Naive thymus-derived CD4-positive, alpha-beta T cell (primary cell): ENCODE measurements at regions not wholly inside any gene's neighbourhood (a gene's known extent, or its start where the extent isn't known, plus 50 kb on each side); places are given as distances from the start of the nearest gene placed in this dataset.
A peak's percentile ranks its signal among the peaks of the same experiment; 100 is the strongest.

Source experiments
- ATAC-seq: fragments of 150-1000 bp; cut with Tn5 transposase; 2 replicates; pipeline ENCODE4 v1.10.0; 2021; ENCODE audit warnings: mild to moderate bottlenecking, moderate library complexity
- CTCF ChIA-PET: fragments of 350-600 bp; sonication (Branson Sonifier 250); formaldehyde crosslinking; loops from one replicate; lab custom pipeline; 2021; ENCODE audit warnings: antibody characterized with exemption; lab: Charles Lee
- POLR2A ChIA-PET: fragments of 350-600 bp; sonication (Branson Sonifier 250); formaldehyde crosslinking; loops from one replicate; lab custom pipeline; 2021; ENCODE audit warnings: antibody characterized with exemption, inconsistent platforms; lab: Charles Lee
- DNase-seq, 9 donors: peaks; one replicate each; pipeline versions ENCODE4 v3.0.0 to v3.0.0-alpha.2; 2020 to 2022; ENCODE audit warnings: mixed read lengths in 1 of 9
- H3K27ac ChIP-seq: one replicate; pipeline ENCODE4 v1.7.0; 2013; ENCODE audit warnings: mild to moderate bottlenecking, low read depth, low read length, moderate library complexity
- H3K27me3 ChIP-seq, 2 donors: one replicate each; pipeline ENCODE4 v1.7.0; 2013; ENCODE audit warnings: low read length in 2 of 2, mild to moderate bottlenecking in 2 of 2, moderate library complexity in 2 of 2; ENCODE audit not compliant: control insufficient read depth in 2 of 2, insufficient read depth in 2 of 2
- H3K36me3 ChIP-seq, 3 experiments: 1 replicate in 2 of 3; 2 replicates in 1 of 3; pipeline ENCODE4 v1.7.0; 2013; ENCODE audit warnings: low read length in 3 of 3, mild to moderate bottlenecking in 3 of 3, moderate library complexity in 1 of 3; ENCODE audit not compliant: insufficient read depth in 3 of 3, control insufficient read depth in 2 of 3
- H3K4me1 ChIP-seq, 2 donors: one replicate each; pipeline ENCODE4 v1.7.0; 2013; ENCODE audit warnings: low read length in 2 of 2, mild to moderate bottlenecking in 2 of 2, moderate library complexity in 1 of 2; ENCODE audit not compliant: control insufficient read depth in 2 of 2, insufficient read depth in 2 of 2
- H3K4me3 ChIP-seq: 2 replicates; pipeline ENCODE4 v1.7.0; 2013; ENCODE audit warnings: mild to moderate bottlenecking, low read length
- H3K9me3 ChIP-seq, 3 experiments: 1 replicate in 2 of 3; 2 replicates in 1 of 3; pipeline ENCODE4 v1.7.0; 2013; ENCODE audit warnings: low read length in 3 of 3; ENCODE audit not compliant: control insufficient read depth in 2 of 3
- H3K27ac Mint-ChIP-seq, 9 donors: one replicate each; pipeline ENCODE4 v1.8.0; 2020 to 2022; ENCODE audit warnings: mixed read lengths in 9 of 9, mild to moderate bottlenecking in 8 of 9, moderate library complexity in 5 of 9, inconsistent platforms in 2 of 9
- H3K27me3 Mint-ChIP-seq, 5 donors: one replicate each; pipeline ENCODE4 v1.8.0; 2021 to 2022; ENCODE audit warnings: mixed read lengths in 5 of 5, mild to moderate bottlenecking in 1 of 5
- H3K36me3 Mint-ChIP-seq, 5 donors: one replicate each; pipeline ENCODE4 v1.8.0; 2020 to 2022; ENCODE audit warnings: mixed read lengths in 5 of 5, mild to moderate bottlenecking in 3 of 5, inconsistent platforms in 1 of 5
- H3K4me1 Mint-ChIP-seq, 7 donors: one replicate each; pipeline ENCODE4 v1.8.0; 2020 to 2022; ENCODE audit warnings: mixed read lengths in 7 of 7, mild to moderate bottlenecking in 3 of 7, inconsistent platforms in 1 of 7
- H3K4me3 Mint-ChIP-seq, 10 donors: one replicate each; pipeline ENCODE4 v1.8.0; 2020 to 2022; ENCODE audit warnings: mild to moderate bottlenecking in 10 of 10, mixed read lengths in 10 of 10, moderate library complexity in 6 of 10, inconsistent platforms in 2 of 10
- H3K9me3 Mint-ChIP-seq, 11 donors: one replicate each; pipeline ENCODE4 v1.8.0; 2020 to 2022; ENCODE audit warnings: mixed read lengths in 11 of 11, mild to moderate bottlenecking in 4 of 11, inconsistent platforms in 1 of 11, moderate library complexity in 1 of 11
- intact Hi-C, 2 donors: fragments of 100-400 bp; cut with micrococcal nuclease; formaldehyde crosslinking; loops; one replicate each; pipeline ENCODE4 v1.15.1; 2023

- Histone ChIP-seq H3K27me3 (no peaks in the 10 kb centered on the region), H3K36me3 (no peaks in the 10 kb centered on the region), H3K27ac (no peak overlapping the region), H3K4me1 (no peaks in the 10 kb centered on the region), H3K4me3 (no peak overlapping the region), H3K9me3 (peaks cover 0 to 8% (median 6%) of the 10 kb centered on the region in 3 experiments)
- intact Hi-C loops: no loop called here
- Mint-ChIP-seq H3K36me3 (peaks cover 2 to 13% (median 4%) of the 10 kb centered on the region in 5 donors), H3K4me3 (no peak overlapping the region), H3K27me3 (no peaks in the 10 kb centered on the region), H3K27ac (no peak overlapping the region), H3K9me3 (peaks cover 0 to 31% (median 12%) of the 10 kb centered on the region in 11 donors), H3K4me1 (peaks cover 0 to 17% (median 9%) of the 10 kb centered on the region in 7 donors)
- CTCF ChIA-PET: no interaction called here
- POLR2A ChIA-PET: no interaction called here
- ATAC-seq (no peak), DNase-seq (no peak)
Measured at GRCh38 chr14:38101679-38102078, 106.0 kb upstream of the SSTR1 start.

DNA sequence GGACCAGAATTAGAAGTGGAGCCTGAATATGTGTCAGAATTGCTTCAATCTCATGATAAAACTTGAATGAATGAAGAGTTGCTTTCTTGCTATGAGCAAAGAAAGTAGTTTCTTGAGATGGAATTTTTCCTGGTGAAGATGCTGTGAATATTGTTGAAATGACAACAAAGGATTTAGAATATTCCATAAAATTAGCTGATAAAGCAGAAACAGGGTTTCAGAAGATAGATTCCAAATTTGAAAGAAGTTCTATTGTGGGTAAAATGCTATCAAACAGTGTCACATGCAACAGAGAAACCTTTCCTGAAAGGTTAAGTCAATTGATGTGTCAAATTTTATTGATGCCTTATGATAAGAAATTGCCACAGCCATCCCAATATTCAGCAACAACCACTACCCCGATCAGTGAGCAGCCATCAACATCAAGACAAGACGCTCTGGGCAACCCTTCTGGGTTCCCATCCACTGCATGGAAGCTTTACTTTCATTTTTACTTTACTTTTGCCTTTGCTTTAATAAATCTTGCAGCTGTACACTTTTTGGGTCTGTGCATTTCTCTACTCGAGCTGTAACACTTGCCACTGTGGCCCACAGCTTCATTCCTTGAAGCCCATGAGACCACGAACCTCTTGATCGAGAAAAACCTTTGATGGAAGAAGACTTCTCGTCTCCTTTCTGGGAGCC is 104.0 kb upstream of the SSTR1 start:
- Mint-ChIP-seq H3K27me3 (no peaks in the 10 kb centered on the region), H3K27ac (peak overlapping the region in 4 of 9 donors; percentile 8 to 69 (median 62)), H3K4me1 (peaks cover 0 to 21% (median 12%) of the 10 kb centered on the region in 7 donors), H3K9me3 (peaks cover 0 to 20% (median 12%) of the 10 kb centered on the region in 11 donors), H3K4me3 (peak overlapping the region in 7 of 10 donors; percentile 27 to 73 (median 66)), H3K36me3 (peaks cover 3 to 13% (median 7%) of the 10 kb centered on the region in 5 donors)
- H3K4me3 ChIP-seq: no peak overlapping the region
- intact Hi-C loops: no loop called here
- POLR2A ChIA-PET: interaction anchor here (0.6 to 0.8 kb wide), 3 partner anchors 9 to 30 kb away, joined by 3 to 4 read pairs (median 3); no protein-coding TSS in a partner anchor
- peaks cover 0 to 8% (median 6%) of the 10 kb centered on the region in 3 experiments for H3K9me3 ChIP-seq
- ATAC-seq (no peak), DNase-seq (peak in 1 of 9 donors; percentile 20)
- H3K4me1 ChIP-seq: no peaks in the 10 kb centered on the region
- H3K36me3 ChIP-seq: no peaks in the 10 kb centered on the region
- H3K27ac ChIP-seq: no peak overlapping the region
- CTCF ChIA-PET: interaction anchor here (0.6 kb wide), 1 partner anchor 99 kb away, joined by 4 read pairs; no protein-coding TSS in a partner anchor
- H3K27me3 ChIP-seq: no peaks in the 10 kb centered on the region

- H3K36me3 ChIP-seq: no peaks in the 10 kb centered on the region
- peaks cover 0 to 8% (median 6%) of the 10 kb centered on the region in 3 experiments for H3K9me3 ChIP-seq
- H3K27ac ChIP-seq: no peak overlapping the region
- Mint-ChIP-seq H3K9me3 (peaks cover 2 to 19% (median 9%) of the 10 kb centered on the region in 11 donors), H3K27ac (no peak overlapping the region), H3K4me3 (peak overlapping the region in 1 of 10 donors; percentile 16), H3K27me3 (no peaks in the 10 kb centered on the region), H3K4me1 (peaks cover 0 to 21% (median 12%) of the 10 kb centered on the region in 7 donors), H3K36me3 (peaks cover 0 to 16% (median 7%) of the 10 kb centered on the region in 5 donors)
- no peak overlapping the region for H3K4me3 ChIP-seq
- H3K4me1 ChIP-seq: no peaks in the 10 kb centered on the region
- CTCF ChIA-PET: no interaction called here
- ATAC-seq (no peak), DNase-seq (no peak)
- intact Hi-C loops: loop anchor here (5.0 kb wide), 2 partner anchors 33 to 37 kb away; no protein-coding TSS in a partner anchor
- POLR2A ChIA-PET: interaction anchor here (1.1 kb wide), 1 partner anchor 14 kb away, joined by 4 read pairs; no protein-coding TSS in a partner anchor
- no peaks in the 10 kb centered on the region for H3K27me3 ChIP-seq
Measured at GRCh38 chr14:38105106-38105702, 102.5 kb upstream of the SSTR1 start.

- Mint-ChIP-seq H3K36me3 (peaks cover 0 to 15% (median 1%) of the 10 kb centered on the region in 5 donors), H3K27ac (peak overlapping the region in 1 of 9 donors; percentile 22), H3K4me3 (no peak overlapping the region), H3K27me3 (no peaks in the 10 kb centered on the region), H3K9me3 (peaks cover 1 to 14% (median 5%) of the 10 kb centered on the region in 11 donors), H3K4me1 (peaks cover 0 to 21% (median 12%) of the 10 kb centered on the region in 7 donors)
- CTCF ChIA-PET: no interaction called here
- Histone ChIP-seq H3K27ac (no peak overlapping the region), H3K4me1 (no peaks in the 10 kb centered on the region), H3K27me3 (no peaks in the 10 kb centered on the region), H3K9me3 (no peaks in the 10 kb centered on the region), H3K4me3 (no peak overlapping the region), H3K36me3 (no peaks in the 10 kb centered on the region)
- DNase-seq: no peak
- intact Hi-C loops: loop anchor here (5.0 kb wide), 2 partner anchors 35 kb away; no protein-coding TSS in a partner anchor
- POLR2A ChIA-PET: interaction anchor here (0.8 to 1.1 kb wide), 2 partner anchors 32 to 43 kb away, joined by 3 read pairs; no protein-coding TSS in a partner anchor
- no peak for ATAC-seq
Measured at GRCh38 chr14:38107216-38107631, 100.5 kb upstream of the SSTR1 start.

DNA sequence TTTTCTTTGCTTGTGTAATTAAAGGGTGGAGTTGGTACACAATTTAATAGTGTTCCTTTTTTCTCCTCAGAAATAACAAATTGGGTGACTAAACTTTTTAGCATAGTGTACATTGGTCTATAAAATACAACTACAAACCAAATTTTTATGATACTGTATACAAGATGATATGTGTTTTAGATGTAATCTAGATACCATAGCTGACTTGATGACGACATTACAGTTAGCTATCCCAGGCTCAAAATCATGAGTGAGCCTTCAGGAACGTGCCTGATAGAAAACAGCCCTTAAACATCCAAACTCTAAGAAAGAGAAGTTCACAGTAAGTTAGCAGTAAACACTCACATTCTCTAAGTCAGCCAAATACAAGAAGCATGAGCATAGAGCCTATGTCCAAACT is 99.0 kb upstream of the SSTR1 start:
- H3K27ac ChIP-seq: no peak overlapping the region
- ChIA-PET POLR2A (interaction anchor here (0.8 to 1.8 kb wide), 2 partner anchors 16 to 26 kb away, joined by 4 to 6 read pairs; no protein-coding TSS in a partner anchor), CTCF (no interaction called here)
- no peak overlapping the region for H3K27ac Mint-ChIP-seq
- peaks cover 0 to 15% (median 9%) of the 10 kb centered on the region in 7 donors for H3K4me1 Mint-ChIP-seq
- intact Hi-C loops: loop anchor here (5.0 kb wide), 2 partner anchors 34 to 36 kb away; no protein-coding TSS in a partner anchor
- H3K9me3 Mint-ChIP-seq: peaks cover 0 to 12% (median 5%) of the 10 kb centered on the region in 11 donors
- ATAC-seq (no peak), DNase-seq (no peak)
- no peaks in the 10 kb centered on the region for H3K27me3 Mint-ChIP-seq
- H3K4me3 ChIP-seq: no peak overlapping the region
- H3K9me3 ChIP-seq: no peaks in the 10 kb centered on the region
- H3K36me3 Mint-ChIP-seq: peaks cover 0 to 15% (median 0%) of the 10 kb centered on the region in 5 donors
- no peak overlapping the region for H3K4me3 Mint-ChIP-seq
- no peaks in the 10 kb centered on the region for H3K27me3 ChIP-seq
- no peaks in the 10 kb centered on the region for H3K4me1 ChIP-seq
- no peaks in the 10 kb centered on the region for H3K36me3 ChIP-seq

GRCh38 chr14:38110258-38110657 is 97.4 kb upstream of the SSTR1 start:
- ATAC-seq: no peak
- Histone ChIP-seq H3K4me1 (no peaks in the 10 kb centered on the region), H3K4me3 (no peak overlapping the region), H3K36me3 (no peaks in the 10 kb centered on the region), H3K27ac (no peak overlapping the region), H3K27me3 (no peaks in the 10 kb centered on the region), H3K9me3 (no peaks in the 10 kb centered on the region)
- H3K4me1 Mint-ChIP-seq: peaks cover 0 to 9% (median 4%) of the 10 kb centered on the region in 7 donors
- H3K27ac Mint-ChIP-seq: no peak overlapping the region
- DNase-seq: no peak
- H3K4me3 Mint-ChIP-seq: no peak overlapping the region
- no peaks in the 10 kb centered on the region for H3K27me3 Mint-ChIP-seq
- ChIA-PET POLR2A (no interaction called here), CTCF (no interaction called here)
- H3K9me3 Mint-ChIP-seq: peaks cover 0 to 12% (median 5%) of the 10 kb centered on the region in 11 donors
- peaks cover 0 to 15% (median 0%) of the 10 kb centered on the region in 5 donors for H3K36me3 Mint-ChIP-seq
- intact Hi-C loops: no loop called here
